ENCODE measurements at regions not wholly inside any gene's neighbourhood (a gene's known extent, or its start where the extent isn't known, plus 50 kb on each side); places are given as distances from the start of the nearest gene placed in this dataset.

DNA sequence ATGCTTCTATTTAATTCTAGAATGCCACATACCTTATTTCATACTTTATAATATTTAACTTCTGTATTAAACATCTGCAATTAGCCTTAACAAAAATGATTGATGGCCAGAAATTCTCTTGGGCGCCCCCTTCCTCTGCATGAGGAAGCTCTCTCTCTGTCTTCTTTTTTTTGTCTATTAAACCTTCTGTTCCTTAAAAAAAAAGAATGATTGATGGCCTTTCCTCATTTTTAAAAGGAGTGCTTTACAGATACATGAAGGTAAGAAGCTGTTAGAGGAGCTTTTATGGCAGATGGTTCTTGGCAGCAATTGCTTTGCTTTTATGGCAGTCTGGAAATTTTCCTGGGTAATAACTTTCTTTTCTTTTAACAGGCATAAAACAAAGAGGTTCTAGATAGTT, 526.9 kb downstream of the SLC4A3 start:
- no peak for DNase-seq (ENCODE audit: low read depth in 6 of 9, low spot score in 9 of 9)
- WGBS: 32% methylated on average over 1 of the region's 1 CpG
- Histone ChIP-seq H3K27ac (ENCODE audit: low read depth in 1 of 2, low read length in 1 of 2) (no peak overlapping the region), H3K27me3 (ENCODE audit: control insufficient read depth in 2 of 2, insufficient read depth in 1 of 2, low read length in 1 of 2) (no peaks in the 10 kb centered on the region), H3K4me1 (ENCODE audit: control insufficient read depth in 2 of 2, insufficient read depth in 2 of 2, low read length in 2 of 2) (no peaks in the 10 kb centered on the region), H3K4me3 (ENCODE audit: low read length in 2 of 2) (no peak overlapping the region), H3K36me3 (ENCODE audit: control insufficient read depth in 2 of 2, insufficient read depth in 2 of 2, low read length in 1 of 2) (no peaks in the 10 kb centered on the region), H3K9me3 (ENCODE audit: control insufficient read depth in 2 of 2, insufficient read depth in 1 of 2, low read length in 1 of 2) (no peaks in the 10 kb centered on the region)

DNA sequence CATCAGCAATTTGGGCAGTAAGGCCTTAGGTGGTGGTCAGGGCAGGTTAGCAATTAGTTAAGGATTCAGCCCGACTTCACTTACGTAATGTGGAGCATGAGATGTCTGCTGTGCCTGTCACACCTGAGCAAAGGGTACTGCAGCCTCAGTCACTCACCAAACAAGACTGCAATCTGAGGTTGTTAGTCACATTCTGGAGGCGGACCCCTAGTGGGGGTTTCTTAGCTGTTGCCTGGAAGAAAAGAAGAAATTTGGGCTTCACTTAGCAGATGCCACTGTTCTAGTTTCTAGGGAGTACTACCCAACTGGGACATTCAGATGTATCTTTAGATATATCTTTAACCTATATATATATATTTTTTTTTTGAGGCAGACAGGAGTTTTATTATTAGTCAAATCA, 529.9 kb downstream of the SLC4A3 start:
- H3K27ac ChIP-seq (ENCODE audit: low read depth in 1 of 2, low read length in 1 of 2): no peak overlapping the region

DNA sequence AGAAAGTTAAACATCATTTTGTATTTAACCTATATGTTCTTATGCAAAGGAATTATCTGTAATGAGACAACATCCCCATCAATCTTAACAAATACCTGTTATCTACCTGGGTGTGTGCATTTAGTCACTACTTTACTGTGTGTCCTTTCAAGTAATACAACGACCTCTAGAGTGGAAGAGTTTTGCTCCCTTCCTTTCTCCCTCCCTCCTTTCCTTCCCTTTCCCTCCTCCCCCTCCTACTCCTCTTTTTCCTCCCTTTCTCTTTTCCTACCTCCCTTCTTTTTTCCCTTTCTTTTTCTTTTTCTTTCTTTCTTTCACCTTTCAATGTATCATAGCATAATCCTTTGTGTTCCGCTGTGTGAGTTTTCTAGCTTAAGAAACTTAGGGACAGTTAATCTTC, 532.3 kb downstream of the SLC4A3 start:
- no peak for DNase-seq (ENCODE audit: low read depth in 6 of 9, low spot score in 9 of 9)
- no peak overlapping the region for H3K4me3 ChIP-seq (ENCODE audit: low read length in 2 of 2)
- no peaks in the 10 kb centered on the region for H3K36me3 ChIP-seq (ENCODE audit: control insufficient read depth in 2 of 2, insufficient read depth in 2 of 2, low read length in 1 of 2)
- H3K9me3 ChIP-seq (ENCODE audit: control insufficient read depth in 2 of 2, insufficient read depth in 1 of 2, low read length in 1 of 2): no peaks in the 10 kb centered on the region
- H3K4me1 ChIP-seq (ENCODE audit: control insufficient read depth in 2 of 2, insufficient read depth in 2 of 2, low read length in 2 of 2): no peaks in the 10 kb centered on the region
- no peaks in the 10 kb centered on the region for H3K27me3 ChIP-seq (ENCODE audit: control insufficient read depth in 2 of 2, insufficient read depth in 1 of 2, low read length in 1 of 2)
- WGBS: 91% methylated on average over 2 of the region's 2 CpGs
- no peak overlapping the region for H3K27ac ChIP-seq (ENCODE audit: low read depth in 1 of 2, low read length in 1 of 2)

More for the DNA sequence above, 529.9 kb downstream of the SLC4A3 start:
- Histone ChIP-seq H3K9me3 (ENCODE audit: control insufficient read depth in 2 of 2, insufficient read depth in 1 of 2, low read length in 1 of 2) (no peaks in the 10 kb centered on the region), H3K4me1 (ENCODE audit: control insufficient read depth in 2 of 2, insufficient read depth in 2 of 2, low read length in 2 of 2) (no peaks in the 10 kb centered on the region), H3K27me3 (ENCODE audit: control insufficient read depth in 2 of 2, insufficient read depth in 1 of 2, low read length in 1 of 2) (no peaks in the 10 kb centered on the region), H3K4me3 (ENCODE audit: low read length in 2 of 2) (no peak overlapping the region), H3K36me3 (ENCODE audit: control insufficient read depth in 2 of 2, insufficient read depth in 2 of 2, low read length in 1 of 2) (no peaks in the 10 kb centered on the region)
- 94% methylated on average over 3 of the region's 3 CpGs for WGBS
- no peak for DNase-seq (ENCODE audit: low read depth in 6 of 9, low spot score in 9 of 9)

DNA sequence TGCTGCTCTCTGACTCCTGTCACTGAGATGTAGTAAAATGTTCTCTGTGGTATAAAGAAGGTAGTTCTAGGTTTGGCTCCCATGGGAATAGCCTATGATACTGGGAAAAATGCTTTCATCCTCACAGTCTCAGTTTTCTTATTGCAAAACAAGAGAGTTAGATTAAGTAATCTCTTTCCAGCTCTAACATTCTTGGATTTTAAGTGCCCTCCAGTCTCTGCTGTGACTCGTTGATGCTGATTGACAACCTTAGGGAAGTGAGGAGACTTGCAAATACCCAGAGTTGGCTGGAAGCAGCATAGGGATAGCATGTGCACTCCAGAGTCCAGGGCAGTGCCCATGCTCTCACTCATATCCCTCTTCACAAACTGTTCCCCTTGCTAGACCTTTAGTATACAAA, 534.9 kb downstream of the SLC4A3 start:
- DNase-seq (ENCODE audit: low read depth in 6 of 9, low spot score in 9 of 9): no peak
- no peak overlapping the region for H3K27ac ChIP-seq (ENCODE audit: low read depth in 1 of 2, low read length in 1 of 2)
- no peaks in the 10 kb centered on the region for H3K9me3 ChIP-seq (ENCODE audit: control insufficient read depth in 2 of 2, insufficient read depth in 1 of 2, low read length in 1 of 2)
- H3K4me1 ChIP-seq (ENCODE audit: control insufficient read depth in 2 of 2, insufficient read depth in 2 of 2, low read length in 2 of 2): no peaks in the 10 kb centered on the region
- H3K27me3 ChIP-seq (ENCODE audit: control insufficient read depth in 2 of 2, insufficient read depth in 1 of 2, low read length in 1 of 2): no peaks in the 10 kb centered on the region
- 70% methylated on average over 1 of the region's 1 CpG for WGBS
- no peaks in the 10 kb centered on the region for H3K36me3 ChIP-seq (ENCODE audit: control insufficient read depth in 2 of 2, insufficient read depth in 2 of 2, low read length in 1 of 2)
- H3K4me3 ChIP-seq (ENCODE audit: low read length in 2 of 2): no peak overlapping the region

DNA sequence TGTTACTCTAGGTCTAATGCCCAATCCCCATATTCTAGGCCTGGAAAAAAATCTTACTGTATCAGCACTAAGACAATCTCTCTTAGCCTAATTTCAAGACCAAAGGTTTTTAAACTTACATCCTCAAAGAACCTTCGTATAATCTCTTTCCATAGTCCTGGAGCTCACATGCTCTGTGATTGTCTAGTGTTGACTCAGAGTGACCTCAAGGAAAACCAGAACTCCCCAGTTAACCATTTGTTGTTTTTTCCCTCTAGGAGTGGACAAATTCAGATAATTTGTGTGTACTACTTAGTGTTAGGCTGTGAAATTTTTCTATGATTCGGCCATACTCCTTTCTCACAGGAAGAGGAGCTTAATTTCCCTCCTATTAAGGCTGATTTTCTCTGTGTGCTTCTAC, 536.1 kb downstream of the SLC4A3 start:
- no peaks in the 10 kb centered on the region for H3K4me1 ChIP-seq (ENCODE audit: control insufficient read depth in 2 of 2, insufficient read depth in 2 of 2, low read length in 2 of 2)
- no peaks in the 10 kb centered on the region for H3K36me3 ChIP-seq (ENCODE audit: control insufficient read depth in 2 of 2, insufficient read depth in 2 of 2, low read length in 1 of 2)
- no peak overlapping the region for H3K27ac ChIP-seq (ENCODE audit: low read depth in 1 of 2, low read length in 1 of 2)
- WGBS: 94% methylated on average over 2 of the region's 2 CpGs
- no peaks in the 10 kb centered on the region for H3K27me3 ChIP-seq (ENCODE audit: control insufficient read depth in 2 of 2, insufficient read depth in 1 of 2, low read length in 1 of 2)
- H3K4me3 ChIP-seq (ENCODE audit: low read length in 2 of 2): no peak overlapping the region
- DNase-seq (ENCODE audit: low read depth in 6 of 9, low spot score in 9 of 9): no peak
- no peaks in the 10 kb centered on the region for H3K9me3 ChIP-seq (ENCODE audit: control insufficient read depth in 2 of 2, insufficient read depth in 1 of 2, low read length in 1 of 2)

DNA sequence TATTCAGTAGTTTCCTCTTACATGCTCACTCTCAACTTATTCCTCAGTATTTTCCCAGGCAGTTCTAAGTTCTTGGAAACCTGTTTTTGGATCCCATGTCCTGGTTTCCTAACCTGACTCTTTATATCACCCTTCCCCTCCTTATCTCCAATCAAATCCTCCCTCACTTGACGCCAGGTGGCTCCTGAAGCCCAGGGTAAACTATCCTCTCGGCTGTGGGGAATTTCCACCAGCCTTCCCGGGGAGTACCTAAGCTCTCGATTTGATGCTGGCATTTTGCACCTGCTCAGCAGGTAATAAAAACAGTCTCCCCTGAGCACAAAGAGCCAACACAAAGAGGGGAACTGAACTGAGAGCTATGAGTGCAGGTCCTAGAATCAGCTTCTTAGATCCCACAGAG, 538.0 kb downstream of the SLC4A3 start:
- DNase-seq (ENCODE audit: low read depth in 6 of 9, low spot score in 9 of 9): peak in 1 of 9 donors; percentile 24
- Histone ChIP-seq H3K4me3 (ENCODE audit: low read length in 2 of 2) (no peak overlapping the region), H3K4me1 (ENCODE audit: control insufficient read depth in 2 of 2, insufficient read depth in 2 of 2, low read length in 2 of 2) (no peaks in the 10 kb centered on the region), H3K9me3 (ENCODE audit: control insufficient read depth in 2 of 2, insufficient read depth in 1 of 2, low read length in 1 of 2) (no peaks in the 10 kb centered on the region), H3K36me3 (ENCODE audit: control insufficient read depth in 2 of 2, insufficient read depth in 2 of 2, low read length in 1 of 2) (no peaks in the 10 kb centered on the region), H3K27me3 (ENCODE audit: control insufficient read depth in 2 of 2, insufficient read depth in 1 of 2, low read length in 1 of 2) (no peaks in the 10 kb centered on the region), H3K27ac (ENCODE audit: low read depth in 1 of 2, low read length in 1 of 2) (no peak overlapping the region)
- 83% methylated on average over 4 of the region's 4 CpGs for WGBS

DNA sequence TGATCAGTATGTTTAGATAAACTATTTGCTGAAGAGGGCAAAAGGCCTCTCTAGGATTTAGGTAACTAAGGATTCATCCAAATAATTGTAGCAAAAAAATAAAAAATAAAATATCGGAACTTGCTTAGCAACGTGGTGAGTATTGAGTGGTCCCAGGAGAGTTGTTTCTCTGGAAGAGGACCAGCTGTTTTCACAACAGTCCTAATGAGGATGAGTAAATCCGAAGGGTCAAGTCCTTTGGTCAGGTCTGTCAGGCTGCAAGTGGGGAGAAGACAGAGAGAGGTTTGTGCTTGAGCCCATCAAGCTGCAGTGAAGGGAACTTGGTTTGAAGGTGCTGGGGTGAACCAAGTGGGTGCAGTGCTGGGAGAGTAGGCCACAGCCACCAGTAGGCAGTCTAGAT, 539.2 kb downstream of the SLC4A3 start:
- no peaks in the 10 kb centered on the region for H3K27me3 ChIP-seq (ENCODE audit: control insufficient read depth in 2 of 2, insufficient read depth in 1 of 2, low read length in 1 of 2)
- H3K4me1 ChIP-seq (ENCODE audit: control insufficient read depth in 2 of 2, insufficient read depth in 2 of 2, low read length in 2 of 2): no peaks in the 10 kb centered on the region
- no peak overlapping the region for H3K27ac ChIP-seq (ENCODE audit: low read depth in 1 of 2, low read length in 1 of 2)
- DNase-seq (ENCODE audit: low read depth in 6 of 9, low spot score in 9 of 9): no peak
- no peak overlapping the region for H3K4me3 ChIP-seq (ENCODE audit: low read length in 2 of 2)
- H3K9me3 ChIP-seq (ENCODE audit: control insufficient read depth in 2 of 2, insufficient read depth in 1 of 2, low read length in 1 of 2): no peaks in the 10 kb centered on the region
- H3K36me3 ChIP-seq (ENCODE audit: control insufficient read depth in 2 of 2, insufficient read depth in 2 of 2, low read length in 1 of 2): no peaks in the 10 kb centered on the region
- 87% methylated on average over 3 of the region's 3 CpGs for WGBS

DNA sequence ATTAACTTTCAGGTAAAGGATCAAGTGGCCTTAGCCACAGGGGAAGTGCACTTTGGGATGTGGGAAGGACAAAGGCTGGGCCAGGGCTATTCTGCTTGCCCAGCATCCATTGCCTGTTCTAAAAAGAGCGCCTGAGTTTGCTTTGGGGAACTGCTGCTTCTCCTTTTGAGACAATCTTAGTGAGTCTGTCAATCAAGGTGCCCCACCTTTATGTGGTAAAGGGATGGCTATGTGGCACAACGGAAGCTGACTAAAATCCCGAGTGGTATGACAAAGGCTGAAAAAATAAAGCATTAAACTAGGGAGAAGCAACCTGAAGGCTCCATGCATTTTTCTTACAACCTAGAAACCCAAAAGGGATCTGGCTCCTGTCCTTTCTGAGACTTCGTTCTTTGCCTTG, 540.5 kb downstream of the SLC4A3 start:
- DNase-seq (ENCODE audit: low read depth in 6 of 9, low spot score in 9 of 9): peak in 1 of 9 donors; percentile 6
- H3K9me3 ChIP-seq (ENCODE audit: control insufficient read depth in 2 of 2, insufficient read depth in 1 of 2, low read length in 1 of 2): no peaks in the 10 kb centered on the region
- H3K4me1 ChIP-seq (ENCODE audit: control insufficient read depth in 2 of 2, insufficient read depth in 2 of 2, low read length in 2 of 2): no peaks in the 10 kb centered on the region
- H3K27ac ChIP-seq (ENCODE audit: low read depth in 1 of 2, low read length in 1 of 2): no peak overlapping the region
- no peaks in the 10 kb centered on the region for H3K27me3 ChIP-seq (ENCODE audit: control insufficient read depth in 2 of 2, insufficient read depth in 1 of 2, low read length in 1 of 2)
- no peak overlapping the region for H3K4me3 ChIP-seq (ENCODE audit: low read length in 2 of 2)
- H3K36me3 ChIP-seq (ENCODE audit: control insufficient read depth in 2 of 2, insufficient read depth in 2 of 2, low read length in 1 of 2): no peaks in the 10 kb centered on the region
- 91% methylated on average over 4 of the region's 4 CpGs for WGBS

DNA sequence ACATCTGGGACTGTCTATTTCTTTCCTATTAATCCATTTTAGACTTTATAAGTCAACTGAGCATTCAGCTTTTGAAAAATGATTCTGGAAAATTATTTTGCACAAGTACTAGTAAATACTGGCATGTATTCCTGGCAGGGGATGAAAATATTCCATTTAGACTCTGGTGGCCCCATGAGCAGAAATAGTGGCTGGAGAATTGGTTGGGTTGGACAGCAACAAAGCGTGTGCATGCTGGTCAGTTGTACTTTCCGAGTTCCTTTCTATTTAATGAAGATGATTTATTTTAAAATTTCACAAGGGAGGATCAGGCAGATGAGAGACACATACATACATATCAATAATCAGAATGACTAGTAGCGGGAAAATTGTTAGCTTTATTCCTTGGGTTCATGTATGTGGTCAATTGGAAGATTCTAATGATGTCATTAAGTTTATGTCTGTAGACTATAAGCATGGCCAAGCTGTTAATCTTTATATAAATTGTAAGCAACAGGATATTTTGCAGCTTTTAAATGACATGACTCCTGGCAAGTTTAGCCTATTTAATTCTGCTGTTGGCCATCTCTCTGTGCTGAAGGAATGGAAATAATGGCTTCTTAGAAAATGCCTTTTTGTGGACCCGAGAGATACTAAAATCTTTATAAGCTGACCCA, 541.6 kb downstream of the SLC4A3 start:
- no peaks in the 10 kb centered on the region for H3K36me3 ChIP-seq (ENCODE audit: control insufficient read depth in 2 of 2, insufficient read depth in 2 of 2, low read length in 1 of 2)
- no peak for DNase-seq (ENCODE audit: low read depth in 6 of 9, low spot score in 9 of 9)
- H3K27me3 ChIP-seq (ENCODE audit: control insufficient read depth in 2 of 2, insufficient read depth in 1 of 2, low read length in 1 of 2): no peaks in the 10 kb centered on the region
- H3K9me3 ChIP-seq (ENCODE audit: control insufficient read depth in 2 of 2, insufficient read depth in 1 of 2, low read length in 1 of 2): no peaks in the 10 kb centered on the region
- H3K4me1 ChIP-seq (ENCODE audit: control insufficient read depth in 2 of 2, insufficient read depth in 2 of 2, low read length in 2 of 2): no peaks in the 10 kb centered on the region
- WGBS: 95% methylated on average over 4 of the region's 4 CpGs
- no peak overlapping the region for H3K4me3 ChIP-seq (ENCODE audit: low read length in 2 of 2)
- no peak overlapping the region for H3K27ac ChIP-seq (ENCODE audit: low read depth in 1 of 2, low read length in 1 of 2)

DNA sequence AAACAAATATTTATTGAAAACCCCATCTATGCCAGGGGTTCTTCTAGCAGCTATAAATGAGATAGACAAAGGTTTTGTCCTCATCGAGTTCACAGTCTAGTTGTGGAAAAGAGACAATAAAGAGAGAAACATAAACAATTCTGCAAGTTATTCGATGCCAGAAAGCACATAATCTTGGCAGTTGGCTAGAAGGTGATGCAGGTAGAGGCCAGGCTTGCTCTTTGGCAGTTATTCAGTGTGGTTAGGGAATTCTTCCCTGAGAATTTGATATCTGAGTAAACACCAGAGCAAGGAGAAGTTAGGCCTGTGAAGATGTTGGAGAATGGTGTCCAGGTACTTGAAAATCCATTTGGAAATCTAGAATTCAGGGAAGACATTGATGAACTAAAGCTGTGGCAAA, 547.4 kb downstream of the SLC4A3 start:
- Histone ChIP-seq H3K27ac (ENCODE audit: low read depth in 1 of 2, low read length in 1 of 2) (no peak overlapping the region), H3K4me3 (ENCODE audit: low read length in 2 of 2) (no peak overlapping the region), H3K9me3 (ENCODE audit: control insufficient read depth in 2 of 2, insufficient read depth in 1 of 2, low read length in 1 of 2) (no peaks in the 10 kb centered on the region), H3K4me1 (ENCODE audit: control insufficient read depth in 2 of 2, insufficient read depth in 2 of 2, low read length in 2 of 2) (no peaks in the 10 kb centered on the region), H3K36me3 (ENCODE audit: control insufficient read depth in 2 of 2, insufficient read depth in 2 of 2, low read length in 1 of 2) (no peaks in the 10 kb centered on the region), H3K27me3 (ENCODE audit: control insufficient read depth in 2 of 2, insufficient read depth in 1 of 2, low read length in 1 of 2) (no peaks in the 10 kb centered on the region)
- 85% methylated on average over 2 of the region's 2 CpGs for WGBS
- DNase-seq (ENCODE audit: low read depth in 6 of 9, low spot score in 9 of 9): peak in 1 of 9 donors; percentile 4
